Anterior cingulate cortex (tissue), 58 donors: ENCODE measurements at regions not wholly inside any gene's neighbourhood (a gene's known extent, or its start where the extent isn't known, plus 50 kb on each side); places are given as distances from the start of the nearest gene placed in this dataset.
A peak's percentile ranks its signal among the peaks of the same experiment; 100 is the strongest.

Experiments
- DNase-seq, 58 donors: peaks; one replicate each; lab custom pipeline; 2025; lab: John Stamatoyannopoulos, UW

DNA sequence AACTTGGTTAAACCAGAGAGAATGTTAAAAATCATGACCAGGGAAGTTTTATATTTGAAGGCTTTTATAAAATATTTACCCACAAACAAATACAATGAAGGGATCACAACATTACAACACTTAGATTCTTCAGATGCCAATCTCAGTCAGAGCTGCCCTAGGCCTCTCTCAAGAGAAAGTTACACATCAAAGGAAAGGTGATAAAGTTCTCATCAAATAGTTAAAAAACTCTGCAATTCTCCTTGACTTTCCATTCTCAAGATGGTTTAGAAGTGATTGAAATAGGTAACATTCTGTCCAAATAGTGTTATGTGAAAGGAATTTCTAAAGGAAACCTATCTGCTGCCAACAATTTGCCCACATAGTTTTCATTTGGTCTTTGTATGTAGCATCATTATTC, 1115.2 kb upstream of the MIR17HG start:
- no peak for DNase-seq

DNA sequence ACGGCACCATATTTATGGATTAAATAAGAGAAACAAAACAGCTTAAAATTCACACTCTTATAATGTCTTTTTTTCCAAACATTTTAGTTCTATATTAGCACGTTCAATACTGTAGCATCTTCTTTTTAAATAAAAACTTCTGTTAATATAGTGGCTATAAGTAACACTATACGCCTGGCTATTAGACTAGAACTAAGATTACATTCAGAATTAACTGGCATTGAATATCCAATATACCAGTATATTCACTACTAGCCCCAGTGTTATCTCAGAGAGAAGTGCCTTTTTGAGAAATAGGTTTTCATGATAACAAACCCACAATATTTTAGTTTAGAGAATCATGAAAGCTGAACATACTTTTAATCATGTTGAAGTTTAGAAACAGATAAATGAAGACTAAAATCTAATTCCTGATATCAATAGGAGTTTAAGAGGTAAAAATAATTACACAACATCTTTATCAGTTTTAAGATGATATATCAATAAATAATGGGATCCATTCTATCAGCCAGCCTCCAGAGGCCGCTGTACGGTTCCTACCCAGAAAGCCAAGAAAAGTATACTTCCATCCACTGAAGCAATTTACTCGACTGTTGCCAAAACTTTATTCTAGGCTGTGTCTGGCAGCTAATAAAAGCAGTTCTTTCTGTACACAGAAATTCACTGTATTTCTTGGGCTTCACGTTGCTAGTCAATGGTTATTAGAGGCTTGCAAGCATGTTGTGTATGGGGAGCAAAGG, 1113.4 kb upstream of the MIR17HG start:
- no peak for DNase-seq

DNA sequence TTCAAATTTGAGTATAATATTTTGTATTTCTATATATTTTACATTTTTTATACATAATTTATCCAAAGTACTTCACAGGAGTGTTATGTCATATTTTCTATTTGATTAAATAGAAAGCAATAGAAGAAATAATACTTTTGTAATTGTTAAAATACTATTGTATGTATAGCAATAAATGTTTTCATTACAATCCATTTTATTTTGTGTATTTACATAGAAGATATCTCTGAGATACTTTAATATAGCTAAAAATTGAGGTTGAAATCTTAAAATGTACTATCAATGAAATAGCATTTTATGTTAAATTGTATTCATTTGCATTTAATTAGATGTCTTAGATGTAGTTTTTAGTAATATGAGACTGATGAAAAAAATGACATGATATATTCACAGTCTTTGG, 1109.6 kb upstream of the MIR17HG start:
- DNase-seq, result no peak

DNA sequence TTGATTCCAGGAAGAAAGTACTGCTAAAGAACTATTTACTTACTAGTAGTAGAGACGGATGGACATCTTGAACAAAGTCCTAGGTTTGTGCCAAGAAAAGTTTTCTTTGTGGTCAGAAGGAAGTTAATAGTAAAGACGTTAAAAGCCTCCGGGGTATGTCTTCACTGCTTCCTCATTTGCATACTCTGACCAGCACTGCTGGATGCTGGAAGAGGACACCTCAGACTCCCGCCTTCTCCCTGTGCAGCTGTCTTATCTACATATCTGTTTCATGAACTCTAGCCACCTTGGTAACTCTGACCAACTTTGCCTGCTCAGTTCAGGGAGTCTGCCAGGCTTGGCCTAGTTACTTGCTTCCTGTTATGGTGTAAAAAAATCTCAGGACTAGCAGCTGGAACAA, 1109.1 kb upstream of the MIR17HG start:
- DNase-seq, result no peak

DNA sequence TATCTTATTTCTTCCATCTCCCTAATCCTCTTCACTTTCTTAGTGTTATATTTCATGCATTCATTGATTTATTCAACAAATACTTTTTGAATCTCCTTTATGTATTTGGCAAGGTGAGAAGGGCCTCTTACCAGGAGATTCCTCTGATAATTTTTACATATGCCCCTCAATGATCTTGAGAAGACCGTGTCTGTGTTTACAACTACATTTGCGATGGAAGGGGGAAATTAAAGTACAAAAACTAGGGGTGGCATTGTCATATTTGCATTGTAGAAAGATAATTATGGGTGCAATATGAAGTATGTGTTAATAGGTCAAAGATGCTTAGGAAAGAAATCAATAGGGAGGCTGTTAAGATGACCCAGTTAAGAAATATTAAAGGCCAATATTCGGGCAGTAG, 1108.4 kb upstream of the MIR17HG start:
- no peak for DNase-seq

DNA sequence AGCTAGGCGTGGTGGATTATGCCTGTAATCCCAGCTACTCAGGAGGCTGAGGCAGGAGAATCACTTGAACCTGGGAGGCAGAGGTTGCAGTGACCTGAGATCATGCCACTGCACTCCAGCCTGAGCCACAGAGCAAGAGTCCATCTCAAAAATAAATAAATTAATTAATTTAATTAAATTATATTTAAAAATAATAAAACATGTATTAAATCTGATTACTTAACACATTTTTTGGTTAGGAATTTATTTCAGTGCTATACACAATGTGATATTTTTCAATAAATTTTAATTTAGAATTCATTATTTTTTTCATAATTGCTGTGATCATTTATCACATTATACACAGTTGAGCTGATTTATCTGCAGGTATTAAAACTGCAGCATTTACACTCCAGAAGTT, 1101.5 kb upstream of the MIR17HG start:
- no peak for DNase-seq

DNA sequence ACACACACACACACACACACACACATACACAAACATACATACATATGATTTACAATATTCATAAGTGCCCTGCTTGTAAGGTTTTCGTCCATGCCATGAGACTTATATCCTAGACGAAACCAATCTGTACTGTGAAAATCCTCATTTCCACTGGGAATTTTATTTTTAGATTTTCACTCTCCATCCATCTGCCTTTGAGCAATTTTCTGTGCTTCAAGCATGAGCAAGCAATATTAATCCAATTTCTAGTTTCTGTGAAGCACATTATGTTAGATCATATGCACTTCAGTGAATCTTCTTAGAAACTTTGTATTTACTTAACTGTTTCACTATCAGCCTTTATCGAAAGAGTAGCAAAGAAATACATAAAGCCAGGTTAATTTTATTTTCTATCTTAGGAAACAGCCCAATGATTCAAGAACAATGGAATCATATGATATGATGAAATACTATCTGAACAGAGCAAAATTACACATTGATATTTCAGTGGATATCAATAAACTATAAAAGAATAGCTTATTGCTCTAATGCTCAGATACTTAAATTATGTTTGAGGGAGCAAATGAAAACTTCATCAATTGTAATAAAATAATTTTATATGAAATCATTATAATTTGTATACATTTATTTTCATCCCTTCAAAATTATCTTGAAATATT, 1100.7 kb upstream of the MIR17HG start:
- no peak for DNase-seq

DNA sequence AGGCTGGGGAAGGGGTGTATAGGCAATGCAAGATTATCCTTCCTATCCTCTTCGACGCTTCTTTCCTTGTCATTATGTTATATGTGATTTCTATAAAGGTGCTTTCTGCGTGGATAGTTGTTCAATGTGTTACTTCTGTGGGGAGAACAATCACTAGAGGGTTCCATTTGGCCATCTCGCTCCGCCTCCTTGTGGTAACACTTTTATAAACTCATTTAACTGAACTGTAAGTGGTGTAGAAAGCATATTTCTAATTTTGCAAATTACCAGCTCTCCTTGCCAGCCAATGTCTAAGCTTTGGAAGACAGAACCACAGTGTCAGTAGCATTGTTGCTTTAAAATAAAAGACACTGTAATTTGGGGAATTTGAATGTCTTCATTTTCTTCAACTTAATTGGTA, 1093.7 kb upstream of the MIR17HG start:
- DNase-seq, result no peak

DNA sequence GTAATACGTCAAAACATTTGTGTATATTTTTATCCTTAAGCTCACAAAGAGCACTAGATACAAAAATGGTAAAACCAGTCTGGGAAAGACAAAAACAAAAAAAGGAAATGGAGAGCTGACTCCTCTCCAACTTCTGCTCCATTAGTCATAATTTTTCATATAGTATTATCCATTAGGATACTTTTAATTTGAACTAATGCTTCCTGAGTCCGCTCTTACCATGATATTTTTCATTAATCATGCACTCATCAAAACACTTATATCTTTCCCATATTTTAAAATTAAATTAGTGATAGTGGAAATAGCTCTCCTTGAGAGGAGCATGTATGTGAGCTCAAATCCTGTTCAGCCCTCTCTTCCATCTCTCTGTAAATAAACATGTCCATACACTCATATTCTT, 1093.0 kb upstream of the MIR17HG start:
- DNase-seq, result no peak

DNA sequence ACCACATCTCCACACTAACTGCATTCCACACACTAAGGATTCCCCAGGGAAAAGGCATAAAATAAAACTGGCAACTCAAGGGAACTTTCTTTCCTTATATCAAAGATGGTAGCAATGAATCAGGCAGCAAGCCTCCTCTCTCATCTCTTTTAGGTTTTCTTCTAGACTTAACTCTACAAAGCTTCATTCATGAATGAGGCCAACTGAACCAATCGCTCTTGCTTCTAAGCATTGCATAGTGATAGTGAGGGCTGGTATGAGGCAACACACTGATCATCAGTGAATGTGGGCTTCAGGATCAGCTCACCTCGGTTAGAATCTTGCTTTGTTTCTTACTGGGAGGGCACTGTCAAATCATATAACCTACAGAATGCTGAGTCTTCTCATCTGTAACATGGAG, 1090.7 kb upstream of the MIR17HG start:
- DNase-seq, result no peak

DNA sequence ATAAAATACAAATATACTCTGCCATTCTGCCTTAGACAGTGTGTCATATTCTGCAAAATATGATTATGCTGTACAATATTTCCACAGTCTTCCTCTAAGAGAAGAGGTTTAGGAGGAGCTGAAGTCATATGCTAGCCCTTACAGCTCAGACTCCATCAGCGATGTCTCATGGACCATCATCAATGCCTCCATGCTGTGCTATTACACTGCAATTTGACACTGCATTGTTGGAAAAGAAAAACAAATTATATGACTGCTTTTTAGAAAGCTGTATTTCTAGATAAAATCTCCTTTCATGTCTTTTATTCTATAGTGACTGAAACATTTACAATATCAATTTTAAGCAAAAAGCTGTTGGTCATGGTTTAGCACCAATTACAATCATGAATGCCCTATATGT, 1089.4 kb upstream of the MIR17HG start:
- no peak for DNase-seq

DNA sequence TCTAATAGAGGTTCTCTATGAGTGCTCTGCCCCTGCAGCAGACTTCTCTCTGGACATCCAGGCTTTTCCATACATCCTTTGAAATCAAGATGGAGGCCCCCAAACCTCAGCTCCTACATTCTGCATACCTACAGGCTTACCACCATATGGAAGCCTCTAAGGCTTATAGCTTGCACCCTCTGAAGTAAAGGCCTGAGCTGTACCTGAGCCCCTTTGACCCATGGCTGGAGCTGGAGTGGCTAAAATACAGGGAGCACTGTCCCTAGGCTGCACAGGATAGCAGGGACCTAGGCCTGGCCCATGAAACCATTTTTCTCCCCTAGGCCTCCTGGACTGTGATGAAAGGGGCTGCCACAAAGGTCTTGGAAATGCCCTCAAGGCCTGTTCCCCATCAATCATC, 1086.1 kb upstream of the MIR17HG start:
- DNase-seq, result no peak

DNA sequence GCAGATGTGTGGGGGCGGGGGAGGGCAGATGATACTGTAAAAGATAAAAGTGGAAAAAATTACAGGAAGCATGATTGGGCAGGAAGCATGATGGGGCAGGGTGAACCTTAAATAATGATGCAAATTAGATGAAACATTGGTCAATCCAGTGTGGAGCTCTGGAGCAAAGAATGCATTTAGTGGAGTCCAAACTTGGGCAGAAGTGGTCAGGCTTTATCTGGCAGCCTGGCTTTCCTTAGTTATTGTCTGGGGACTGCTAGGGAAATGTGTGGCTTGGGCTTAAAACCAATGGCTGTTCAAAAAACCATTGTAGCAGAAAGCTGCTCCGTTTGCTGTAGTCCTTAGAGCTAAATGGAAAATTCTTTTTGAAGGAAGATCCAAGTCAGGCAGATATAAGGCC, 1077.3 kb upstream of the MIR17HG start:
- no peak for DNase-seq

DNA sequence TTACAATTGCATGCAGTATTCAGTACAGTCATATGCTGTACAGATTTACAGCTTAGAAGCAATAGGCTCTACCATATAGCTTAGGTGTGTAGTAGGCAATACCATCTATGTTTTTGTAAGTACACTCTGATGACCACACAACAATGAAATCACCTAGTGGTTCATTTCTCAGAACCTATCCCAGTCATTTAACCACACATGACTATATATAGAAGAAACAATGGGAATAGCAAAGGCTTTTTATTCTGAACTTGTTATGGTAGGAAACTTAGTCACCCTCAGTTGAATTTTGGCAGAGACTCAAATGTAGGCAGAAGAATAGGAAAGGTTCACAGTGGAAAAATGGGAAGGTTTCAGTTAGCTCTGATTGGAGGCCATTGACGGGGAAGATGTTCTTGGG, 1075.1 kb upstream of the MIR17HG start:
- no peak for DNase-seq

DNA sequence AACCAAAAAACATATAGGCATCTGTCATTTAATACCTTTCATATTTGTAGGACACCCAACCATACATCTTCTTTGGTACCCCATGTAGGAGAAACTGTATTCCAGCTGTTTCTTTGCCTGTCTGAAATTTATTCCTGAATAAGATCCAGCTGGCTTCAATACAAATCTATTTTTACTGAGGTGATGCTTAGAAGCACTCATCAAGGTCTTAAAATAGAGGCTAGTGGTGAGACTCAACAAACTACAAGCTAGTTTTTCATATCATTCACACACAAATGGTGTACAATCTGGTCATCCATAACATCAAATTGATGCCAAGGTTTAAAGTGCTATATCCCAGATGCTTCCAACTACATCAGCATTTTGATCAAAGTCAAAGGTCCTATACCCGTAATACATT, 1071.3 kb upstream of the MIR17HG start:
- DNase-seq, result no peak

DNA sequence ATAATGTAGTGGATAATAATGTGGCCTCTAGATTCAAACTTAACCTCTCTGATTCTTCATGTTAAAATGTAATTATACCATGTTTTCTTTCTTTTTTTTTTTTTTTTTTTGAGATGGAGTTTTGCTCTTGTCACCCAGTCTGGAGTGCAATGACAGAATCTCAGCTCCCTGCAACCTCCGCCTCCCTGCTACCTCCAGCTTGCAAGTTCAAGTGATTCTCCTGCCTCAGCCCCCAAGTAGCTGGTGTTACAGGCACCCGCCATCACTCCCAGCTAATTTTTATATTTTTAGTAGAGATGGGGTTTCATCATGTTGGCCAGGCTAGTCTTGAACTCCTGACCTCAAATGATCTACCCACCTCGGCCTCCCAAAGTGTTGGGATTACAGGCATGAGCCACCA, 1069.3 kb upstream of the MIR17HG start:
- peak in 1 of 58 donors; percentile 7 for DNase-seq

DNA sequence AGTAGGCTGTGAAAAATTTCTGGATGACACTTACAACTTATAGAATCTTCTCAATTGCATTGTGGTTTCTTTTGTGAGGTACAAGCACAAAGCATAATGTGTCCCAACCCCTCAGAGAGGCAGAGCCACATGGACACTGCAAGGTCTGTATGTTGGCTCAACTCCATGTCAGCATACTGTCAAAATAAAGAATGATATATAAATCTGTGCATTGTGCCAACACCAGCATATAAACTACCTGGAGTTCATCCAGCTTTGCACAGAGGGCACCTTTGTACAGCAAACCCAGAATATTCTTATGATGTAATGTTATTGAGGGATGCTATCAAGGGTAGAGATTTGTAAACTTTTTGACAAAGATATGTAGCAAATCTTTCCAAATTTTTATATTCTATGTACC, 1065.8 kb upstream of the MIR17HG start:
- DNase-seq, result no peak

DNA sequence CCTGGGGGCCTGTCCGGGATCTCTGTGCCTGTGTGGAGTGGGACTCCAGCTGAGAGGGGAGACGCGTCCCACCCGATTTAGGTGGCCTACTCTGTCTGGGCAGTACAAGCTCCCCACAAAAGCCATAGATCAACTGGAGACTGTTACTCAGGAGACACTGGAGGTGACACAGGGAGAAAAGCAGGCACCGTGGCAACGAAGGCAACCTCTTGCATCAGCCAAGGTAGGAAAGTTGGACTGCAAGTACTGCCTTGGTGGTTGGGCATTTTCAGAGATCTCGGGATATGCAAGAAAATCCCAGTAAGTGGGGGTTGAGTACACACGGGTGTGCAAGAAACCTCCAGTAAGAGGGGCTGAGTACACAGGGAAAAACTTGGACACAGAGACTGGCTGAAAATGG, 1060.0 kb upstream of the MIR17HG start:
- DNase-seq, result no peak

DNA sequence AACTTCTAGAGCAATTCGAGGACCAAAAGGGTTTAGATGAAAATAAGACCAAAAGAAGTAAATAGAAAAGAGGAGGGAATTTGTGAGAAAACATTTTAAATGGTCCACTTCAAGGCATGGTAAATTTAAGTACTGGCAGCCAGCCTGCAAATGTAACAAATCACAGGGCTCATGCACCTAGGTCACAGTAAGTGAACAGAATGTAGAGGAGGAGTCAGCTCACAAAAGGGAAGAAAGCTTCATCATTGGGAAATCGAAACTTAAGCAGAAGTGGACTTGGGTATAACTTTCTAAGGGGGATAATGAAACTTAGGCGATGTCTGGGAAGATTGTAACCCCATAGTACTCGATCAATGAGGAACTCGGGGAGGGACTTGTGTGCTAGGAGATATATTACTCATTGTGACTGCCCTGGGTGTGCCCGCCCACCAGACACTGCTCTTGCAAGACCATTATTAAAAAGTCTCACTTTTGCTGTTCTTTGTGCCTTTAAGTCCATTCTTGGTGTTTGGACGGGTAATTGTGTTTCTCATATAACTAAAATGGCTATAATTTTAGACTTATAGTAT, 1053.6 kb upstream of the MIR17HG start:
- DNase-seq, result no peak

DNA sequence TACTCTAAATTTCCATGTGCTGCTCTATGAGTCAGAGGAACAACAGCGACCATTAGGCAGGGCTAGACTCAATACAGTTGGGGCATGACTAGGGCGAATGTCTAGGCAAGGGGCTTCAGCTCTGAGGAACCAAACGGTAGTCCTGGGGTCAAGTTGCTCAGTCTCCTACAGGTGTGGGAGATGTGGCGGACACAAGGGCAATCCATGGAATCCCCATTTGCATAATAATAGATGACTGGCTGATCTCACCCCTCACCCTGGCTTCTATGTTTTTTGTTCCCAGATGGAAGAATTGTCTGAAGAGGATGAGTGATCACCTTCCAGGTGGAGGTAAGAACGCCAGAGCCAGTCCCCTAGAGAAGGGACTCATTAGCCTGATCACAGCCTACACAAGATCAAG, 1048.2 kb upstream of the MIR17HG start:
- DNase-seq, result no peak

DNA sequence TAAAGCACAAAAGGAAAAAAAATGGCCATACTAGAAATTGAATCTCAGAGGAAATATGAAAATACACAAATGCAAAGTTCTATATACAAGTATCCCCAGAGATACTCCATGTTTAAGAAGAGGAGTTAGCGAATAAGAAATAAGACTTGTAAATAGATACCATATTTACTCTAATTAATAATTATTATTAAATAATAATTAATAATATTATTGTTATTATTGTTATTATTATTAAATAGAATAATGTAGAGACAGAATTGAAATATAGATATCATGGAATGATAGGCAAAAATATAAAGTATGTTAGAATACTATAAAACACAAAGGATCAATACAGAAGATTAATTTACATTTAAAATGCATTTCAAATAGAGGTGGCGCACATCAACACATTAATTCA, 1047.5 kb upstream of the MIR17HG start:
- DNase-seq, result no peak

DNA sequence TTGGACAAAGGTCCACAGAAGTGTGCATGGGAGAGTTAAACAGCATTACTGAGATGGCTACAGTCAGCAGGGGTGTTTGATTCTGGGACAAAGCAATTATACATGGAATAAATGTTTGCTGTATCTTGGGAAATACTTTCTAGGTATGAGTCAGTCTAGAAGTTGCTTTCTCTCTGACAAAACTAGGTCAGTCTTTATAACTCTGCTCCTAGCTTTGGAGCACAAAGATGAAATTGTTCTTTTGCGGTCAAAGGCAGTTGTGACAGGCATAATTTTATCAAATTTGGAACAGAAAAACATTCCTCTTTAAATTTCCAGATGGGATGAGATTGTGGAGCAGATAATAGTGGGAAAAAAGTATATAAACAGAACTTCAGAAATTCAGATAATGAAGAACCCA, 1045.4 kb upstream of the MIR17HG start:
- no peak for DNase-seq
